Right atrium auricular region (tissue), 2 donors: ENCODE measurements at regions not wholly inside any gene's neighbourhood (a gene's known extent, or its start where the extent isn't known, plus 50 kb on each side); places are given as distances from the start of the nearest gene placed in this dataset.
A peak's percentile ranks its signal among the peaks of the same experiment; 100 is the strongest.

ENCODE experiments used
- DNase-seq: peaks from one replicate; pipeline ENCODE4 v3.0.0-alpha.2; 2019; ENCODE audit warnings: low spot score
- H3K27ac ChIP-seq, 2 donors: fragments of 200-600 bp; sonication (generic); 1 replicate in 1 of 2; 2 replicates in 1 of 2; pipeline ENCODE4 v1.5.1; 2016 to 2019
- H3K27me3 ChIP-seq, 2 donors: fragments of 200-600 bp; sonication (generic); one replicate each; pipeline versions ENCODE4 v1.5.1 to v1.6.0; 2017 to 2019
- H3K36me3 ChIP-seq: fragments of 200-600 bp; sonication (generic); one replicate; pipeline ENCODE4 v1.5.1; 2016
- H3K4me1 ChIP-seq, 2 donors: fragments of 200-600 bp; sonication (generic); one replicate each; pipeline versions ENCODE4 v1.5.1 to v1.6.0; 2017 to 2019
- H3K4me3 ChIP-seq, 2 donors: fragments of 200-600 bp; sonication (generic); 1 replicate in 1 of 2; 2 replicates in 1 of 2; pipeline ENCODE4 v1.5.1; 2017 to 2019; ENCODE audit warnings: mild to moderate bottlenecking in 1 of 2, moderate library complexity in 1 of 2
- H3K9me3 ChIP-seq, 2 donors: fragments of 200-600 bp; sonication (generic); one replicate each; pipeline ENCODE4 v1.5.1; 2019
- CTCF ChIP-seq, 2 donors: fragments of 200-600 bp; sonication (generic); IDR thresholded peaks; one replicate each; pipeline ENCODE4 v1.5.1; 2019; ENCODE audit warnings: antibody characterized with exemption in 2 of 2

- H3K4me1 ChIP-seq = no peaks in the 10 kb centered on the region
- H3K36me3 ChIP-seq = no peaks in the 10 kb centered on the region
- TF ChIP-seq CTCF (IDR thresholded peaks at IDR 0.05) = no peak
- DNase-seq = no peak
- H3K4me3 ChIP-seq = no peak overlapping the region
- H3K9me3 ChIP-seq = no peaks in the 10 kb centered on the region
- H3K27ac ChIP-seq = no peak overlapping the region
- no peaks in the 10 kb centered on the region for H3K27me3 ChIP-seq
Observed at GRCh38 chr2:145075454-145076062, 555.6 kb upstream of the ZEB2 start.

GRCh38 chr2:145070703-145071102, 550.8 kb upstream of the ZEB2 start:
- H3K27ac ChIP-seq = no peak overlapping the region
- H3K36me3 ChIP-seq = no peaks in the 10 kb centered on the region
- no peak for TF ChIP-seq CTCF (IDR thresholded peaks at IDR 0.05)
- no peak overlapping the region for H3K4me3 ChIP-seq
- H3K27me3 ChIP-seq = no peaks in the 10 kb centered on the region
- DNase-seq = no peak
- peaks cover 0 to 9% of the 10 kb centered on the region in 2 donors for H3K9me3 ChIP-seq
- peaks cover 0 to 11% of the 10 kb centered on the region in 2 donors for H3K4me1 ChIP-seq

GRCh38 chr2:145068509-145068908, 548.6 kb upstream of the ZEB2 start:
- peak overlapping the region in 1 of 2 donors; percentile 39 for H3K27ac ChIP-seq

GRCh38 chr2:145067549-145068030, 547.7 kb upstream of the ZEB2 start:
- Histone ChIP-seq H3K4me3 (no peak overlapping the region), H3K4me1 (peaks cover 0 to 15% of the 10 kb centered on the region in 2 donors), H3K27me3 (no peaks in the 10 kb centered on the region), H3K27ac (peak overlapping the region in 1 of 2 donors; percentile 39), H3K36me3 (no peaks in the 10 kb centered on the region), H3K9me3 (peaks cover 0 to 9% of the 10 kb centered on the region in 2 donors)
- no peak for DNase-seq
- TF ChIP-seq CTCF (IDR thresholded peaks at IDR 0.05) = no peak

More at GRCh38 chr2:145068509-145068908, 548.6 kb upstream of the ZEB2 start:
- peaks cover 0 to 9% of the 10 kb centered on the region in 2 donors for H3K9me3 ChIP-seq
- H3K27me3 ChIP-seq = no peaks in the 10 kb centered on the region
- H3K4me1 ChIP-seq = peaks cover 0 to 15% of the 10 kb centered on the region in 2 donors
- no peak for DNase-seq
- no peak for TF ChIP-seq CTCF (IDR thresholded peaks at IDR 0.05)
- H3K4me3 ChIP-seq = no peak overlapping the region
- H3K36me3 ChIP-seq = no peaks in the 10 kb centered on the region

GRCh38 chr2:145066856-145067548, 547.1 kb upstream of the ZEB2 start:
- H3K4me1 ChIP-seq = peaks cover 0 to 15% of the 10 kb centered on the region in 2 donors
- H3K36me3 ChIP-seq = no peaks in the 10 kb centered on the region
- H3K9me3 ChIP-seq = peaks cover 0 to 9% of the 10 kb centered on the region in 2 donors
- no peak for DNase-seq
- peak overlapping the region; percentile 59 to 89 for H3K27ac ChIP-seq
- no peak for TF ChIP-seq CTCF (IDR thresholded peaks at IDR 0.05)
- H3K4me3 ChIP-seq = no peak overlapping the region
- H3K27me3 ChIP-seq = no peaks in the 10 kb centered on the region
